ENCODE measurements at regions not wholly inside any gene's neighbourhood (a gene's known extent, or its start where the extent isn't known, plus 50 kb on each side); places are given as distances from the start of the nearest gene placed in this dataset.

GRCh38 chr3:144756704-144757440, 785.2 kb downstream of the DIPK2A start:
- Mint-ChIP-seq H3K27ac (no peak overlapping the region), H3K4me3 (no peak overlapping the region), H3K9me3 (no peaks in the 10 kb centered on the region), H3K36me3 (ENCODE audit: low read depth) (no peaks in the 10 kb centered on the region), H3K27me3 (ENCODE audit: low read depth) (no peaks in the 10 kb centered on the region), H3K4me1 (ENCODE audit: low read depth) (no peaks in the 10 kb centered on the region)

- Mint-ChIP-seq H3K27ac (no peak overlapping the region), H3K9me3 (no peaks in the 10 kb centered on the region), H3K36me3 (ENCODE audit: low read depth) (no peaks in the 10 kb centered on the region), H3K4me1 (ENCODE audit: low read depth) (no peaks in the 10 kb centered on the region), H3K27me3 (ENCODE audit: low read depth) (no peaks in the 10 kb centered on the region), H3K4me3 (no peak overlapping the region)
Measured at GRCh38 chr3:144760831-144761230, 789.2 kb downstream of the DIPK2A start.

GRCh38 chr3:144762091-144762490, 790.5 kb downstream of the DIPK2A start:
- no peaks in the 10 kb centered on the region for H3K27me3 Mint-ChIP-seq (ENCODE audit: low read depth)
- H3K4me1 Mint-ChIP-seq (ENCODE audit: low read depth), result no peaks in the 10 kb centered on the region
- H3K9me3 Mint-ChIP-seq, result no peaks in the 10 kb centered on the region
- no peaks in the 10 kb centered on the region for H3K36me3 Mint-ChIP-seq (ENCODE audit: low read depth)
- no peak overlapping the region for H3K4me3 Mint-ChIP-seq
- H3K27ac Mint-ChIP-seq, result no peak overlapping the region

DNA sequence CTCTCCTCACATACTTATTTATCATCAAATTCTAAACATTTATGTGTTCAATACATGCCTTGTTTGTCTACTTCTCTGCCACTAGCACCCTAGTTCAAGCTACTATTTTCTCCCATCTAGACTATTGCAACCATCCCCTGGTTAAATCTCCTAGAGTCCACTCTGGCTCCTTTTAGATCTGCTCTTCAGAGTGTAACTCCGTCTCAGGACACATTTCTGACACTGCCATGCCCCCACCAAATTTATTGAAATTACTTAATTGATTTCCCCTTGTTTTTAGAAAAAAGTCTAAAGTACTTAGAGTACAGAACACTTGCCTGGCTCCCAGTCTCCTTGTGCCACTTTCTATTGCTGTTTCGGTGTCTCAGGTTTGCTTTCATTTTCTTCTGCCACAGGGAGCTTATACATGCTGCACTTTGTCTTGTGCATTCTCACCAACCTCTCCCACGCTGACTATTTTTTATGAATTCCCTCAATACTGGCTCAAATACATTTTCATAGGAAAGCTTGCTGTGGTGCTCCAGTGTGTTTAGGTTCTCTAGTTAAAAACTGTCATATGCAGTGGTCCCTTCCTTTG, 792.3 kb downstream of the DIPK2A start:
- Mint-ChIP-seq H3K4me3 (no peak overlapping the region), H3K4me1 (ENCODE audit: low read depth) (no peaks in the 10 kb centered on the region), H3K36me3 (ENCODE audit: low read depth) (no peaks in the 10 kb centered on the region), H3K9me3 (no peaks in the 10 kb centered on the region), H3K27me3 (ENCODE audit: low read depth) (no peaks in the 10 kb centered on the region), H3K27ac (no peak overlapping the region)

- no peak overlapping the region for H3K27ac Mint-ChIP-seq
- H3K36me3 Mint-ChIP-seq (ENCODE audit: low read depth), result no peaks in the 10 kb centered on the region
- no peaks in the 10 kb centered on the region for H3K4me1 Mint-ChIP-seq (ENCODE audit: low read depth)
- no peaks in the 10 kb centered on the region for H3K9me3 Mint-ChIP-seq
- no peaks in the 10 kb centered on the region for H3K27me3 Mint-ChIP-seq (ENCODE audit: low read depth)
- H3K4me3 Mint-ChIP-seq, result no peak overlapping the region
Measured at GRCh38 chr3:144770281-144770680, 798.7 kb downstream of the DIPK2A start.

DNA sequence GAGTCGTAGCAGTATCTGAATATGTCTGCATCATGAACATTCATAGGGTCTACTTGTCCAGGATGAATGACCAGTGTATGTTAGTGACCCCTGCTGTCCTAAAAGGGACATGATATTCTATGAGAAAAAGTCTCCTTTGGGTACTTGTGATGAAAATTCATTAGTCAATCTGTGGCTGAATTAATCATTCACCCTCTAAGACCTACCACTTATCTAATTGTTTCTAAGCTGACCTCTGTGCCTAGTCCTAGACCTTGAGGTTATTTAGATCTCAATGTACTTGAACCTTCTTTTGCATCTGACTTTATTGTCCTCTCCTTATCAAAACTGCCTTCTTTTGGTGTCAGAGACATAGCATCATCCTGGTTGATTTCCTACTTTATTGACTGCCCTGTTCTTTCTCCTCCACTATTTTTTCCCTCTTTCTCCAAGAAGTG, 799.3 kb downstream of the DIPK2A start:
- H3K4me1 Mint-ChIP-seq (ENCODE audit: low read depth), result no peaks in the 10 kb centered on the region
- H3K27me3 Mint-ChIP-seq (ENCODE audit: low read depth), result no peaks in the 10 kb centered on the region
- no peaks in the 10 kb centered on the region for H3K36me3 Mint-ChIP-seq (ENCODE audit: low read depth)
- no peaks in the 10 kb centered on the region for H3K9me3 Mint-ChIP-seq
- no peak overlapping the region for H3K27ac Mint-ChIP-seq
- no peak overlapping the region for H3K4me3 Mint-ChIP-seq

GRCh38 chr3:144771381-144771870, 799.8 kb downstream of the DIPK2A start:
- no peaks in the 10 kb centered on the region for H3K9me3 Mint-ChIP-seq
- H3K27me3 Mint-ChIP-seq (ENCODE audit: low read depth), result no peaks in the 10 kb centered on the region
- H3K36me3 Mint-ChIP-seq (ENCODE audit: low read depth), result no peaks in the 10 kb centered on the region
- no peaks in the 10 kb centered on the region for H3K4me1 Mint-ChIP-seq (ENCODE audit: low read depth)
- no peak overlapping the region for H3K27ac Mint-ChIP-seq
- H3K4me3 Mint-ChIP-seq, result no peak overlapping the region

DNA sequence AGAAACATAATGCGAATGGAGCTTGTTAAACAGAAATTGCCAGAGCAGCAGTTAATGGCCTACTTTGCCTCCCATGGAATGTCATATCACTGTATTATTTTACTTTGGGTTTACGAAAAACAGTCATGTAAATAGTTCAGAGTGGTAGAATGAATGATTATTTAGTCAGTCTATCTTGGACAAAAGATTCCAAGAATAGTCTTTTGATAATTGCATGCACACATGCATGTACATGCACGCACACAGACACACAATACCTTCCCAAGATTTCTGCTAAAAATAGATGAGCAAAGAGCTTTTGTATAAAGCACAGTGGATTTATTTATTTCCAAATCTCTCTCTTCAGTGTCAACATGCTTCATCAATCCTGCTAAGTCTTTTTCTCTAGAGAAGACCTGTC, 800.7 kb downstream of the DIPK2A start:
- Mint-ChIP-seq H3K36me3 (ENCODE audit: low read depth) (no peaks in the 10 kb centered on the region), H3K27ac (no peak overlapping the region), H3K4me3 (no peak overlapping the region), H3K9me3 (no peaks in the 10 kb centered on the region), H3K4me1 (ENCODE audit: low read depth) (no peaks in the 10 kb centered on the region), H3K27me3 (ENCODE audit: low read depth) (no peaks in the 10 kb centered on the region)

- H3K27me3 Mint-ChIP-seq (ENCODE audit: low read depth), result no peaks in the 10 kb centered on the region
- H3K27ac Mint-ChIP-seq, result no peak overlapping the region
- H3K9me3 Mint-ChIP-seq, result no peaks in the 10 kb centered on the region
- no peak overlapping the region for H3K4me3 Mint-ChIP-seq
- no peaks in the 10 kb centered on the region for H3K36me3 Mint-ChIP-seq (ENCODE audit: low read depth)
- H3K4me1 Mint-ChIP-seq (ENCODE audit: low read depth), result no peaks in the 10 kb centered on the region
Measured at GRCh38 chr3:144773350-144773749, 801.7 kb downstream of the DIPK2A start.

- Mint-ChIP-seq H3K27me3 (ENCODE audit: low read depth) (no peaks in the 10 kb centered on the region), H3K4me1 (ENCODE audit: low read depth) (no peaks in the 10 kb centered on the region), H3K36me3 (ENCODE audit: low read depth) (no peaks in the 10 kb centered on the region), H3K27ac (no peak overlapping the region), H3K9me3 (peaks cover 4% of the 10 kb centered on the region), H3K4me3 (no peak overlapping the region)
Measured at GRCh38 chr3:144774897-144775296, 803.3 kb downstream of the DIPK2A start.

GRCh38 chr3:144775551-144775950, 803.9 kb downstream of the DIPK2A start:
- Mint-ChIP-seq H3K9me3 (peaks cover 4% of the 10 kb centered on the region), H3K27ac (no peak overlapping the region), H3K4me3 (no peak overlapping the region), H3K36me3 (ENCODE audit: low read depth) (no peaks in the 10 kb centered on the region), H3K4me1 (ENCODE audit: low read depth) (no peaks in the 10 kb centered on the region), H3K27me3 (ENCODE audit: low read depth) (no peaks in the 10 kb centered on the region)

GRCh38 chr3:144777906-144778305, 806.3 kb downstream of the DIPK2A start:
- Mint-ChIP-seq H3K4me3 (no peak overlapping the region), H3K4me1 (ENCODE audit: low read depth) (no peaks in the 10 kb centered on the region), H3K36me3 (ENCODE audit: low read depth) (no peaks in the 10 kb centered on the region), H3K27ac (no peak overlapping the region), H3K27me3 (ENCODE audit: low read depth) (no peaks in the 10 kb centered on the region), H3K9me3 (peaks cover 4% of the 10 kb centered on the region)

GRCh38 chr3:144791034-144791433, 819.4 kb downstream of the DIPK2A start:
- Mint-ChIP-seq H3K27ac (no peak overlapping the region), H3K36me3 (ENCODE audit: low read depth) (no peaks in the 10 kb centered on the region), H3K4me1 (ENCODE audit: low read depth) (no peaks in the 10 kb centered on the region), H3K9me3 (no peaks in the 10 kb centered on the region), H3K27me3 (ENCODE audit: low read depth) (no peaks in the 10 kb centered on the region), H3K4me3 (no peak overlapping the region)

DNA sequence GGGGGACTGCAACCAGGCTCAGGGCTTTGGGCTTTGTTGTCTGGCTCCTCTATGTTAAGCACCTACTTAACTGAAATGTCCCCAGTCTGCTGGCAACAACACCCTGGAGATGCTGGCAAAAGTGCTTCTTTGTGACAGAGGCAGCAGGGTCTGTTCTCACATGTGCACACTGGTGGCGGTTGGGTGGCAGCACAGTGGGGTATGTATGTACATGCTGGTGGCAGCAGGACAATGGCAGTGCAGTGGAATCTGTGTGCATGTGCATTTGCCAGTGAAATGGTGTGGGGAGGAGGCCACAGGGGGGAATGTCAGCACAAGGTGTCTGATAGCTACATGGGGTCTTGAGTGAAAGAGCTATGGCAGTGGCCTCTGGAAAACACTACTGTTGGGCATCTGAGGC, 830.3 kb downstream of the DIPK2A start:
- Mint-ChIP-seq H3K27me3 (ENCODE audit: low read depth) (no peaks in the 10 kb centered on the region), H3K4me1 (ENCODE audit: low read depth) (no peaks in the 10 kb centered on the region), H3K27ac (no peak overlapping the region), H3K4me3 (no peak overlapping the region), H3K36me3 (ENCODE audit: low read depth) (no peaks in the 10 kb centered on the region), H3K9me3 (no peaks in the 10 kb centered on the region)

- no peaks in the 10 kb centered on the region for H3K9me3 Mint-ChIP-seq
- H3K36me3 Mint-ChIP-seq (ENCODE audit: low read depth), result no peaks in the 10 kb centered on the region
- H3K27me3 Mint-ChIP-seq (ENCODE audit: low read depth), result no peaks in the 10 kb centered on the region
- H3K4me1 Mint-ChIP-seq (ENCODE audit: low read depth), result no peaks in the 10 kb centered on the region
- H3K27ac Mint-ChIP-seq, result no peak overlapping the region
- no peak overlapping the region for H3K4me3 Mint-ChIP-seq
Measured at GRCh38 chr3:144809380-144809779, 837.8 kb downstream of the DIPK2A start.
